Naive thymus-derived CD4-positive, alpha-beta T cell (primary cell): ENCODE measurements at regions not wholly inside any gene's neighbourhood (a gene's known extent, or its start where the extent isn't known, plus 50 kb on each side); places are given as distances from the start of the nearest gene placed in this dataset.

Source experiments
- ATAC-seq: fragments of 150-1000 bp; cut with Tn5 transposase; 2 replicates; pipeline ENCODE4 v1.10.0; 2021; ENCODE audit warnings: mild to moderate bottlenecking, moderate library complexity
- CTCF ChIA-PET: fragments of 350-600 bp; sonication (Branson Sonifier 250); formaldehyde crosslinking; loops from one replicate; lab custom pipeline; 2021; ENCODE audit warnings: antibody characterized with exemption; lab: Charles Lee
- POLR2A ChIA-PET: fragments of 350-600 bp; sonication (Branson Sonifier 250); formaldehyde crosslinking; loops from one replicate; lab custom pipeline; 2021; ENCODE audit warnings: antibody characterized with exemption, inconsistent platforms; lab: Charles Lee
- DNase-seq, 9 donors: peaks; one replicate each; pipeline versions ENCODE4 v3.0.0 to v3.0.0-alpha.2; 2020 to 2022; ENCODE audit warnings: mixed read lengths in 1 of 9
- H3K27ac ChIP-seq: one replicate; pipeline ENCODE4 v1.7.0; 2013; ENCODE audit warnings: mild to moderate bottlenecking, low read depth, low read length, moderate library complexity
- H3K27me3 ChIP-seq, 2 donors: one replicate each; pipeline ENCODE4 v1.7.0; 2013; ENCODE audit warnings: low read length in 2 of 2, mild to moderate bottlenecking in 2 of 2, moderate library complexity in 2 of 2; ENCODE audit not compliant: control insufficient read depth in 2 of 2, insufficient read depth in 2 of 2
- H3K36me3 ChIP-seq, 3 experiments: 1 replicate in 2 of 3; 2 replicates in 1 of 3; pipeline ENCODE4 v1.7.0; 2013; ENCODE audit warnings: low read length in 3 of 3, mild to moderate bottlenecking in 3 of 3, moderate library complexity in 1 of 3; ENCODE audit not compliant: insufficient read depth in 3 of 3, control insufficient read depth in 2 of 3
- H3K4me1 ChIP-seq, 2 donors: one replicate each; pipeline ENCODE4 v1.7.0; 2013; ENCODE audit warnings: low read length in 2 of 2, mild to moderate bottlenecking in 2 of 2, moderate library complexity in 1 of 2; ENCODE audit not compliant: control insufficient read depth in 2 of 2, insufficient read depth in 2 of 2
- H3K4me3 ChIP-seq: 2 replicates; pipeline ENCODE4 v1.7.0; 2013; ENCODE audit warnings: mild to moderate bottlenecking, low read length
- H3K9me3 ChIP-seq, 3 experiments: 1 replicate in 2 of 3; 2 replicates in 1 of 3; pipeline ENCODE4 v1.7.0; 2013; ENCODE audit warnings: low read length in 3 of 3; ENCODE audit not compliant: control insufficient read depth in 2 of 3
- H3K27ac Mint-ChIP-seq, 9 donors: one replicate each; pipeline ENCODE4 v1.8.0; 2020 to 2022; ENCODE audit warnings: mixed read lengths in 9 of 9, mild to moderate bottlenecking in 8 of 9, moderate library complexity in 5 of 9, inconsistent platforms in 2 of 9
- H3K27me3 Mint-ChIP-seq, 5 donors: one replicate each; pipeline ENCODE4 v1.8.0; 2021 to 2022; ENCODE audit warnings: mixed read lengths in 5 of 5, mild to moderate bottlenecking in 1 of 5
- H3K36me3 Mint-ChIP-seq, 5 donors: one replicate each; pipeline ENCODE4 v1.8.0; 2020 to 2022; ENCODE audit warnings: mixed read lengths in 5 of 5, mild to moderate bottlenecking in 3 of 5, inconsistent platforms in 1 of 5
- H3K4me1 Mint-ChIP-seq, 7 donors: one replicate each; pipeline ENCODE4 v1.8.0; 2020 to 2022; ENCODE audit warnings: mixed read lengths in 7 of 7, mild to moderate bottlenecking in 3 of 7, inconsistent platforms in 1 of 7
- H3K4me3 Mint-ChIP-seq, 10 donors: one replicate each; pipeline ENCODE4 v1.8.0; 2020 to 2022; ENCODE audit warnings: mild to moderate bottlenecking in 10 of 10, mixed read lengths in 10 of 10, moderate library complexity in 6 of 10, inconsistent platforms in 2 of 10
- H3K9me3 Mint-ChIP-seq, 11 donors: one replicate each; pipeline ENCODE4 v1.8.0; 2020 to 2022; ENCODE audit warnings: mixed read lengths in 11 of 11, mild to moderate bottlenecking in 4 of 11, inconsistent platforms in 1 of 11, moderate library complexity in 1 of 11
- intact Hi-C, 2 donors: fragments of 100-400 bp; cut with micrococcal nuclease; formaldehyde crosslinking; loops; one replicate each; pipeline ENCODE4 v1.15.1; 2023

DNA sequence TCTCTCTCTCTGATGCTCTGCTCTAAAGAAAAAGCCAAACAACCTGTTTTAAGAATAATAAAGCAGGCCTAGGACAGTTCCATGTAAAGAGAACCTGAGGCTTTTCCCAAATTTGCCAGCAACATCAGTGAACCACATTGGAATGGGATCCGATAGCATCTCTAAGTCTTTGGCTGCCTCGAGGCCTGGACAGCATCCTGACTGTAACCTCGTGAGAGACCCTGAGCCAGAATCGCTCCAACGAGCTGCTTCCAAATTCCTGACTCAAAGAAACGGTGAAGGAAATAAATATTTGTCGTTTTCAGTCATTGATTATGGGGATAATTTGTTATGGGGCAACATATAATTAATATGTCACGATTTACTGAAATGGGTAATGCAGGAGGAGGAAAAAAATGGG is 1012.8 kb downstream of the ROBO2 start:
- H3K4me3 ChIP-seq: no peak overlapping the region
- no peaks in the 10 kb centered on the region for H3K9me3 ChIP-seq
- H3K4me1 ChIP-seq: no peaks in the 10 kb centered on the region
- H3K36me3 Mint-ChIP-seq: no peaks in the 10 kb centered on the region
- H3K27ac Mint-ChIP-seq: no peak overlapping the region
- no peak overlapping the region for H3K27ac ChIP-seq
- DNase-seq: no peak
- H3K27me3 Mint-ChIP-seq: no peaks in the 10 kb centered on the region
- no peaks in the 10 kb centered on the region for H3K4me1 Mint-ChIP-seq
- ChIA-PET CTCF (no interaction called here), POLR2A (no interaction called here)
- no peaks in the 10 kb centered on the region for H3K27me3 ChIP-seq
- intact Hi-C loops: no loop called here
- no peak overlapping the region for H3K4me3 Mint-ChIP-seq
- H3K36me3 ChIP-seq: no peaks in the 10 kb centered on the region
- peaks cover 0 to 14% (median 3%) of the 10 kb centered on the region in 11 donors for H3K9me3 Mint-ChIP-seq
- ATAC-seq: no peak

GRCh38 chr3:78066287-78066686 is 1026.4 kb downstream of the ROBO2 start:
- H3K4me1 Mint-ChIP-seq: no peaks in the 10 kb centered on the region
- H3K9me3 Mint-ChIP-seq: peaks cover 2 to 30% (median 8%) of the 10 kb centered on the region in 11 donors
- POLR2A ChIA-PET: no interaction called here
- no peak overlapping the region for H3K27ac ChIP-seq
- no peaks in the 10 kb centered on the region for H3K27me3 ChIP-seq
- no peaks in the 10 kb centered on the region for H3K27me3 Mint-ChIP-seq
- intact Hi-C loops: no loop called here
- H3K4me3 Mint-ChIP-seq: no peak overlapping the region
- no peaks in the 10 kb centered on the region for H3K9me3 ChIP-seq
- DNase-seq (no peak), ATAC-seq (no peak)
- H3K27ac Mint-ChIP-seq: no peak overlapping the region
- no peak overlapping the region for H3K4me3 ChIP-seq
- H3K36me3 ChIP-seq: no peaks in the 10 kb centered on the region
- CTCF ChIA-PET: no interaction called here
- H3K4me1 ChIP-seq: no peaks in the 10 kb centered on the region
- H3K36me3 Mint-ChIP-seq: no peaks in the 10 kb centered on the region

- no peak overlapping the region for H3K4me3 ChIP-seq
- H3K36me3 ChIP-seq: no peaks in the 10 kb centered on the region
- DNase-seq (no peak), ATAC-seq (no peak)
- Mint-ChIP-seq H3K27ac (no peak overlapping the region), H3K9me3 (peaks cover 0 to 17% (median 8%) of the 10 kb centered on the region in 11 donors), H3K27me3 (no peaks in the 10 kb centered on the region), H3K4me1 (no peaks in the 10 kb centered on the region), H3K36me3 (no peaks in the 10 kb centered on the region), H3K4me3 (no peak overlapping the region)
- intact Hi-C loops: no loop called here
- H3K27ac ChIP-seq: no peak overlapping the region
- no peaks in the 10 kb centered on the region for H3K9me3 ChIP-seq
- no peaks in the 10 kb centered on the region for H3K27me3 ChIP-seq
- ChIA-PET POLR2A (no interaction called here), CTCF (no interaction called here)
- H3K4me1 ChIP-seq: no peaks in the 10 kb centered on the region
These were observed 1030.3 kb downstream of the ROBO2 start for GRCh38 chr3:78070188-78070587.

GRCh38 chr3:78076379-78076778 is 1036.5 kb downstream of the ROBO2 start:
- H3K36me3 Mint-ChIP-seq: no peaks in the 10 kb centered on the region
- Histone ChIP-seq H3K27ac (no peak overlapping the region), H3K27me3 (no peaks in the 10 kb centered on the region), H3K4me1 (no peaks in the 10 kb centered on the region), H3K4me3 (no peak overlapping the region), H3K9me3 (no peaks in the 10 kb centered on the region), H3K36me3 (no peaks in the 10 kb centered on the region)
- CTCF ChIA-PET: no interaction called here
- H3K27ac Mint-ChIP-seq: no peak overlapping the region
- intact Hi-C loops: no loop called here
- no peaks in the 10 kb centered on the region for H3K4me1 Mint-ChIP-seq
- H3K4me3 Mint-ChIP-seq: no peak overlapping the region
- DNase-seq: no peak
- no peaks in the 10 kb centered on the region for H3K27me3 Mint-ChIP-seq
- ATAC-seq: no peak
- peaks cover 0 to 17% (median 5%) of the 10 kb centered on the region in 11 donors for H3K9me3 Mint-ChIP-seq
- POLR2A ChIA-PET: no interaction called here

DNA sequence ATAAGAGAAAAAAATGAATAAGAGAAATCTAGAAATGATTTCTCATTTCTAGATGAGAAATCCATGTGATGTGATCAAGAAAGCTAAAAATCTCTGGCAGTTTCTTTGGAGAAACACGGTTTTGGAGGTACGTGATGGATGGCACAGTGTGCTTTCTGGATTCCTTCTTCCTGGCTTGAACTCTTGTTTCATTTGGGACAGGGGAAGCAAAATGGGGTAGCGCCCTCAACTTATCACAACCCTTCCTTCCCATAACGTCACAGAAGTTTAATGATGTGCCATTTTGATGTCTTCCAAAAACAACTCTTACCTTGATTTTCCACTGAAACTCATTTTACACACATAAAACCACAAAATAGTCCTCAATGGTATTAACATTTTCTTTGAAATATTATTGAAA is 1037.3 kb downstream of the ROBO2 start:
- Mint-ChIP-seq H3K36me3 (no peaks in the 10 kb centered on the region), H3K9me3 (peaks cover 0 to 17% (median 5%) of the 10 kb centered on the region in 11 donors), H3K4me1 (no peaks in the 10 kb centered on the region), H3K4me3 (no peak overlapping the region), H3K27ac (no peak overlapping the region), H3K27me3 (no peaks in the 10 kb centered on the region)
- ChIA-PET CTCF (no interaction called here), POLR2A (no interaction called here)
- Histone ChIP-seq H3K27me3 (no peaks in the 10 kb centered on the region), H3K9me3 (no peaks in the 10 kb centered on the region), H3K36me3 (no peaks in the 10 kb centered on the region), H3K4me1 (no peaks in the 10 kb centered on the region), H3K27ac (no peak overlapping the region), H3K4me3 (no peak overlapping the region)
- ATAC-seq (no peak), DNase-seq (no peak)
- intact Hi-C loops: no loop called here

- H3K27me3 Mint-ChIP-seq: no peaks in the 10 kb centered on the region
- H3K4me3 Mint-ChIP-seq: no peak overlapping the region
- DNase-seq (no peak), ATAC-seq (no peak)
- H3K27ac Mint-ChIP-seq: no peak overlapping the region
- ChIA-PET CTCF (no interaction called here), POLR2A (no interaction called here)
- no peaks in the 10 kb centered on the region for H3K4me1 ChIP-seq
- H3K9me3 ChIP-seq: no peaks in the 10 kb centered on the region
- H3K4me1 Mint-ChIP-seq: no peaks in the 10 kb centered on the region
- intact Hi-C loops: no loop called here
- H3K9me3 Mint-ChIP-seq: peaks cover 0 to 18% (median 6%) of the 10 kb centered on the region in 11 donors
- H3K4me3 ChIP-seq: no peak overlapping the region
- no peaks in the 10 kb centered on the region for H3K36me3 ChIP-seq
- no peaks in the 10 kb centered on the region for H3K36me3 Mint-ChIP-seq
- no peaks in the 10 kb centered on the region for H3K27me3 ChIP-seq
- no peak overlapping the region for H3K27ac ChIP-seq
These were observed 1037.9 kb downstream of the ROBO2 start for GRCh38 chr3:78077842-78078241.

GRCh38 chr3:78079514-78079913 is 1039.6 kb downstream of the ROBO2 start:
- H3K36me3 Mint-ChIP-seq: no peaks in the 10 kb centered on the region
- no peaks in the 10 kb centered on the region for H3K27me3 Mint-ChIP-seq
- no peak overlapping the region for H3K27ac Mint-ChIP-seq
- H3K4me1 Mint-ChIP-seq: no peaks in the 10 kb centered on the region
- Histone ChIP-seq H3K9me3 (no peaks in the 10 kb centered on the region), H3K4me1 (no peaks in the 10 kb centered on the region), H3K4me3 (no peak overlapping the region), H3K36me3 (no peaks in the 10 kb centered on the region), H3K27ac (no peak overlapping the region), H3K27me3 (no peaks in the 10 kb centered on the region)
- ChIA-PET CTCF (interaction anchor here (0.6 kb wide), 1 partner anchor 700 kb away, joined by 4 read pairs; no protein-coding TSS in a partner anchor), POLR2A (no interaction called here)
- no peak overlapping the region for H3K4me3 Mint-ChIP-seq
- peaks cover 0 to 25% (median 6%) of the 10 kb centered on the region in 11 donors for H3K9me3 Mint-ChIP-seq
- ATAC-seq (no peak), DNase-seq (no peak)
- intact Hi-C loops: no loop called here
